Right renal cortex interstitium (tissue), 3 donors: ENCODE measurements at regions not wholly inside any gene's neighbourhood (a gene's known extent, or its start where the extent isn't known, plus 50 kb on each side); places are given as distances from the start of the nearest gene placed in this dataset.

Source experiments
- DNase-seq, 3 donors: peaks; one replicate each; pipeline ENCODE4 v3.0.0-alpha.2; 2013; ENCODE audit warnings: low read depth in 3 of 3, low spot score in 2 of 3

GRCh38 chr16:26189536-26189935, 497.8 kb downstream of the HS3ST4 start:
- peak in 1 of 3 donors; percentile 19 for DNase-seq

- no peak for DNase-seq
Measured at GRCh38 chr16:26194526-26194925, 502.8 kb downstream of the HS3ST4 start.

GRCh38 chr16:26195225-26195624, 503.5 kb downstream of the HS3ST4 start:
- DNase-seq: peak in 1 of 3 donors; percentile 44

- no peak for DNase-seq
Measured at GRCh38 chr16:26196310-26196709, 504.6 kb downstream of the HS3ST4 start.

- DNase-seq: no peak
Measured at GRCh38 chr16:26196802-26197201, 505.0 kb downstream of the HS3ST4 start.

GRCh38 chr16:26197707-26198106, 505.9 kb downstream of the HS3ST4 start:
- no peak for DNase-seq

GRCh38 chr16:26198221-26198620, 506.5 kb downstream of the HS3ST4 start:
- no peak for DNase-seq

GRCh38 chr16:26204138-26204537, 512.4 kb downstream of the HS3ST4 start:
- DNase-seq: no peak

- DNase-seq: no peak
Measured at GRCh38 chr16:26211542-26211941, 519.8 kb downstream of the HS3ST4 start.

- DNase-seq: no peak
Measured at GRCh38 chr16:26212599-26212998, 520.8 kb downstream of the HS3ST4 start.

GRCh38 chr16:26214581-26215174, 522.9 kb downstream of the HS3ST4 start:
- no peak for DNase-seq

- DNase-seq: no peak
Measured at GRCh38 chr16:26220894-26221293, 529.1 kb downstream of the HS3ST4 start.

GRCh38 chr16:26231647-26232046, 539.9 kb downstream of the HS3ST4 start:
- DNase-seq: no peak

GRCh38 chr16:26240807-26241206, 549.0 kb downstream of the HS3ST4 start:
- DNase-seq: no peak

GRCh38 chr16:26247063-26247462, 555.3 kb downstream of the HS3ST4 start:
- no peak for DNase-seq

GRCh38 chr16:26252598-26252997, 560.8 kb downstream of the HS3ST4 start:
- DNase-seq: no peak

GRCh38 chr16:26261621-26262020, 569.9 kb downstream of the HS3ST4 start:
- no peak for DNase-seq

GRCh38 chr16:26263406-26263805, 571.6 kb downstream of the HS3ST4 start:
- no peak for DNase-seq

GRCh38 chr16:26267641-26268040, 575.9 kb downstream of the HS3ST4 start:
- no peak for DNase-seq

- no peak for DNase-seq
Measured at GRCh38 chr16:26269673-26270072, 577.9 kb downstream of the HS3ST4 start.

- no peak for DNase-seq
Measured at GRCh38 chr16:26273607-26274006, 581.8 kb downstream of the HS3ST4 start.

- DNase-seq: no peak
Measured at GRCh38 chr16:26275021-26275590, 583.3 kb downstream of the HS3ST4 start.

GRCh38 chr16:26276289-26276688, 584.5 kb downstream of the HS3ST4 start:
- DNase-seq: no peak
